Sigmoid colon (tissue), 6 donors: ENCODE measurements at regions not wholly inside any gene's neighbourhood (a gene's known extent, or its start where the extent isn't known, plus 50 kb on each side); places are given as distances from the start of the nearest gene placed in this dataset.

Experiments
- DNase-seq: peaks from one replicate; pipeline ENCODE4 v3.0.0-alpha.2; 2019
- H3K27ac ChIP-seq, 4 donors: fragments of 200-600 bp; sonication (generic); one replicate each; pipeline ENCODE4 v1.5.1; 2016 to 2019; ENCODE audit warnings: mild to moderate bottlenecking in 1 of 4
- H3K27me3 ChIP-seq, 3 donors: fragments of 200-600 bp; sonication (generic); one replicate each; pipeline ENCODE4 v1.5.1; 2019; ENCODE audit warnings: mild to moderate bottlenecking in 1 of 3
- H3K36me3 ChIP-seq, 4 donors: fragments of 200-600 bp; sonication (generic); one replicate each; pipeline ENCODE4 v1.5.1; 2016 to 2019
- H3K4me1 ChIP-seq, 4 donors: fragments of 200-600 bp; sonication (generic); one replicate each; pipeline ENCODE4 v1.5.1; 2017 to 2019
- H3K4me3 ChIP-seq, 4 donors: fragments of 200-600 bp; sonication (generic); one replicate each; pipeline ENCODE4 v1.5.1; 2017 to 2019; ENCODE audit warnings: mild to moderate bottlenecking in 2 of 4, moderate library complexity in 1 of 4
- H3K9me3 ChIP-seq, 4 donors: fragments of 200-600 bp in 3 of 4; sonication (generic) in 3 of 4; one replicate each; pipeline versions ENCODE4 v1.5.1 to v1.6.1; 2013 to 2019
- EP300 ChIP-seq, 4 donors: sonication (generic); formaldehyde crosslinking; IDR thresholded peaks; one replicate each; pipeline ENCODE4 v1.6.1; 2017; ENCODE audit warnings: antibody characterized with exemption in 4 of 4
- POLR2A ChIP-seq, 2 donors: fragments of 450-650 bp; IDR thresholded peaks; one replicate each; pipeline ENCODE4 v1.6.1; 2016; ENCODE audit warnings: antibody characterized with exemption in 2 of 2, mild to moderate bottlenecking in 2 of 2, moderate library complexity in 2 of 2
- POLR2AphosphoS5 ChIP-seq, 4 donors: sonication (generic); formaldehyde crosslinking; IDR thresholded peaks; one replicate each; pipeline ENCODE4 v1.6.1; 2017; ENCODE audit warnings: antibody characterized with exemption in 4 of 4
- WGBS, 2 donors: extraction: QIAGEN DNeasy Blood & Tissue Kit; methylation state at CpG; one replicate each; pipeline ENCODE4 v1.1.7; 2013; 5-methylcytosine and 5-hydroxymethylcytosine counted together
- intact Hi-C: fragments of 100-400 bp; cut with DNase I; formaldehyde crosslinking; loops from one replicate; pipeline ENCODE4 v1.15.1; 2023
- TF ChIP-seq, protein P1 (sequence below), 4 experiments: fragments of 450-650 bp in 3 of 4; fragments of 200-600 bp in 1 of 4; IDR thresholded peaks; one replicate each; pipeline ENCODE4 v1.5.1; 2016 to 2019; ENCODE audit warnings: antibody characterized with exemption in 4 of 4, mild to moderate bottlenecking in 3 of 4, moderate library complexity in 2 of 4
- donor health status: healthy with polysubstance abuse.
- donor health status: healthy.

DNA sequence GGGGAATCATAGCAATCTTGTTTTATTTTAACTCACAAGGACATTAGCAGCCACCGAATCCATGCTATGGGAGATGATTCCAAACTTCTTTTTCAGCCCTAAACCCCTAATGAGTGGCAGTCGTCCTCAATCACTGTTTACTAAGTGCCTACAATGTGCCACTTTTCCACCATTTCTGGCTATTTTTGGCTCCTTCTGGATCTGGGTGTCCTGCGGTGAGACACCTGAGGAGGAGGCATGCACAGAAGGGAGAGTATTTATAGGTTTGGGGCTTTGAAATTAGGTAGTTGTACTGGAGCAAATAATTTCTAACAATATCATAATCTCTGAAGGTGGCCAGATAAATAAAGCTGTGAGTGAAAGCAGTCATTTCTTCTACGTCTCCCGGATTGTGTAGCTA is 1125.6 kb downstream of the BCL11B start:
- WGBS, 2 donors = 78 to 86% methylated on average over 5 of the region's 5 CpGs
- Histone ChIP-seq H3K4me3 (no peak overlapping the region), H3K36me3 (no peaks in the 10 kb centered on the region), H3K9me3 (no peaks in the 10 kb centered on the region), H3K27me3 (no peaks in the 10 kb centered on the region), H3K4me1 (no peaks in the 10 kb centered on the region), H3K27ac (no peak overlapping the region)
- TF ChIP-seq POLR2AphosphoS5 (IDR thresholded peaks at IDR 0.05) = no peak
- TF ChIP-seq EP300 (IDR thresholded peaks at IDR 0.05) = no peak
- TF ChIP-seq, protein P1, sequence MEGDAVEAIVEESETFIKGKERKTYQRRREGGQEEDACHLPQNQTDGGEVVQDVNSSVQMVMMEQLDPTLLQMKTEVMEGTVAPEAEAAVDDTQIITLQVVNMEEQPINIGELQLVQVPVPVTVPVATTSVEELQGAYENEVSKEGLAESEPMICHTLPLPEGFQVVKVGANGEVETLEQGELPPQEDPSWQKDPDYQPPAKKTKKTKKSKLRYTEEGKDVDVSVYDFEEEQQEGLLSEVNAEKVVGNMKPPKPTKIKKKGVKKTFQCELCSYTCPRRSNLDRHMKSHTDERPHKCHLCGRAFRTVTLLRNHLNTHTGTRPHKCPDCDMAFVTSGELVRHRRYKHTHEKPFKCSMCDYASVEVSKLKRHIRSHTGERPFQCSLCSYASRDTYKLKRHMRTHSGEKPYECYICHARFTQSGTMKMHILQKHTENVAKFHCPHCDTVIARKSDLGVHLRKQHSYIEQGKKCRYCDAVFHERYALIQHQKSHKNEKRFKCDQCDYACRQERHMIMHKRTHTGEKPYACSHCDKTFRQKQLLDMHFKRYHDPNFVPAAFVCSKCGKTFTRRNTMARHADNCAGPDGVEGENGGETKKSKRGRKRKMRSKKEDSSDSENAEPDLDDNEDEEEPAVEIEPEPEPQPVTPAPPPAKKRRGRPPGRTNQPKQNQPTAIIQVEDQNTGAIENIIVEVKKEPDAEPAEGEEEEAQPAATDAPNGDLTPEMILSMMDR (IDR thresholded peaks at IDR 0.05) = no peak
- TF ChIP-seq POLR2A (IDR thresholded peaks at IDR 0.05) = no peak
- intact Hi-C loops = no loop called here
- no peak for DNase-seq

DNA sequence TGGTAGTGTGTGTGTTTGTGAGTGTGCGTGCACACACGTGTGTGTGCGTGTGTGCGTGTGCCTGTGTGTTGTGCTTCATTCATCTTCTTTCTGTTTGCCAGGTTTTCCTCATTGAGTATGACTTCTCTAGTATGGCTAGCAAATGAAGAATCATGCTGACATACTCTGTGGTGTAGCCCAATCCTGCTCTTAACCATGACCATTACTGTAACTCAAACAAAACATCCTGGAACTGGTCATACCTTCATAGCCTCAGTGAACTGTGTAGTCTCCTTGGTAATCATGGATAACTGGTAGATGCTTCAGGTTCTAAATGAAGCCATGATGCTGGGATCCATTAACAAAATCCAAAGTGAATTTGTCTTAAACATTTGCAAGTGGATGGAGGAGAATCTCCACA is 1117.7 kb downstream of the BCL11B start:
- no peaks in the 10 kb centered on the region for H3K9me3 ChIP-seq
- no peaks in the 10 kb centered on the region for H3K4me1 ChIP-seq
- intact Hi-C loops = no loop called here
- no peak for DNase-seq
- no peaks in the 10 kb centered on the region for H3K36me3 ChIP-seq
- 92 to 96% methylated on average over 4 of the region's 4 CpGs for WGBS, 2 donors
- TF ChIP-seq POLR2A (IDR thresholded peaks at IDR 0.05) (no peak), EP300 (IDR thresholded peaks at IDR 0.05) (no peak), POLR2AphosphoS5 (IDR thresholded peaks at IDR 0.05) (no peak)
- TF ChIP-seq, protein P1 (IDR thresholded peaks at IDR 0.05) = no peak
- H3K27me3 ChIP-seq = peaks cover 0 to 6% (median 0%) of the 10 kb centered on the region in 3 donors
- no peak overlapping the region for H3K4me3 ChIP-seq
- no peak overlapping the region for H3K27ac ChIP-seq

DNA sequence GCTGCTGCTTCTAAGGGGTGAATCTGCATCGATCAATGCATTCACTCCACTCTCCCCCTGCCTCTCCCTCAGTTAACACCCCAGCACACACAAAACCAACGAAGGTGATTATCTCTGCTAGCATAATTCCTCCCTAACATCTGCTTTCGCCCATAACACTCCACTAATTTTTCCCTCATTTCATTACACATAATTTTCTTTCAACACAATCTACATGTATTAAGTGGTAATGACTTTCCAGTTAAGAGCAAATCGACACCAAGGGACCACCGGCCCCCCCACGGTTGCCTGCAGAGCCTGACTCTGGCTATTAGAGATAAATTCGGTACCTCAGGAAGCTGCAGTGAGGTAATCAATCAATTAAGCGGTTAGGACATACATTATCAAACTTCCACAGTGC is 1115.6 kb downstream of the BCL11B start:
- no peak overlapping the region for H3K4me3 ChIP-seq
- no peaks in the 10 kb centered on the region for H3K4me1 ChIP-seq
- TF ChIP-seq, protein P1 (IDR thresholded peaks at IDR 0.05) = no peak
- TF ChIP-seq EP300 (IDR thresholded peaks at IDR 0.05) (no peak), POLR2A (IDR thresholded peaks at IDR 0.05) (no peak), POLR2AphosphoS5 (IDR thresholded peaks at IDR 0.05) (no peak)
- H3K27me3 ChIP-seq = peaks cover 0 to 6% (median 0%) of the 10 kb centered on the region in 3 donors
- no peaks in the 10 kb centered on the region for H3K9me3 ChIP-seq
- no peak for DNase-seq
- H3K36me3 ChIP-seq = no peaks in the 10 kb centered on the region
- intact Hi-C loops = no loop called here
- H3K27ac ChIP-seq = no peak overlapping the region
- WGBS, 2 donors = 58 to 71% methylated on average over 8 of the region's 8 CpGs

DNA sequence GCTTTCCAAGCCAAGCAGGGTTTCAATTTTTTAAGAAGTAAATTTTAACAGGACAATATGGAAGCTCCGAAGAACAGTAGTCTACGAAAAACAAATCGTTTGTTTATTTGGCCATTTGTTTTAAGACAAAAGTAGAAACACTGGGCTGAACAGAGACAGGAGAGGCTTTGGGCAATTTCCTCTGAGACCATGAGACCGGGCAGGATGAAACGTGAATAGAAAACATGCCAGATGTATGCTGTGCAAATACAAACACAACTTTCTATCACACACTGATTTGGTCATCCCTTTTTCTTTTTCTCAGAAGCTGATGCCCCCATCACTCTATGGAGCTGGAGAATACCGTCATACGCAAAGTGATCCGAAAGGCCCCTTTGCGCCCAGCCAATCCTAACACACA is 1111.1 kb downstream of the BCL11B start:
- H3K27me3 ChIP-seq = peaks cover 5 to 30% (median 5%) of the 10 kb centered on the region in 3 donors
- intact Hi-C loops = no loop called here
- H3K27ac ChIP-seq = no peak overlapping the region
- H3K9me3 ChIP-seq = no peaks in the 10 kb centered on the region
- WGBS, 2 donors = 72 to 74% methylated on average over 9 of the region's 9 CpGs
- H3K4me3 ChIP-seq = no peak overlapping the region
- H3K4me1 ChIP-seq = no peaks in the 10 kb centered on the region
- H3K36me3 ChIP-seq = no peaks in the 10 kb centered on the region
- TF ChIP-seq POLR2A (IDR thresholded peaks at IDR 0.05) = no peak
- no peak for TF ChIP-seq POLR2AphosphoS5 (IDR thresholded peaks at IDR 0.05)
- TF ChIP-seq, protein P1 (IDR thresholded peaks at IDR 0.05) = no peak
- no peak for TF ChIP-seq EP300 (IDR thresholded peaks at IDR 0.05)
- no peak for DNase-seq

DNA sequence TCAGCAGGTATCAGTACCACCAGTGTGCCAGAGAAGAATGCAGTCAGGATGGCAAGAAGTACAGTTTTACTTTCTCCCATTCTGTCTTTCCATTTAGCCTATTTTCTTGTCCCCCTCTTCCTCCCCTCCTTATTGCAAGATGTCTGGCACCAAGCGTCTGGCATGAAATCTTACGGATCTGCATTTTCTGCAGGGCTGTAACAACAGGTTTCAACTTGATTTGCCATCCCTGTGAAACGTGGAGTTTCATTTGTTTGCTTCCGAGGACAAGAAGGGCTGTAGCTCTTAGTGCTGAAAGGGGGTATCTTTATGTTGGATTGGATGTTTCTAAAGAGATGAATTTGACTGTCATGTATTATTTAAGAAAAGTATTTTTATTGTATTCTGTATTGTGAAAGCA is 1110.6 kb downstream of the BCL11B start:
- no peak for DNase-seq
- no peak overlapping the region for H3K4me3 ChIP-seq
- H3K4me1 ChIP-seq = no peaks in the 10 kb centered on the region
- no peaks in the 10 kb centered on the region for H3K36me3 ChIP-seq
- 45 to 61% methylated on average over 4 of the region's 4 CpGs for WGBS, 2 donors
- no peak for TF ChIP-seq POLR2A (IDR thresholded peaks at IDR 0.05)
- no peak for TF ChIP-seq EP300 (IDR thresholded peaks at IDR 0.05)
- TF ChIP-seq, protein P1 (IDR thresholded peaks at IDR 0.05) = no peak
- no peak for TF ChIP-seq POLR2AphosphoS5 (IDR thresholded peaks at IDR 0.05)
- H3K27me3 ChIP-seq = peaks cover 5 to 29% (median 5%) of the 10 kb centered on the region in 3 donors
- no peak overlapping the region for H3K27ac ChIP-seq
- no peaks in the 10 kb centered on the region for H3K9me3 ChIP-seq
- intact Hi-C loops = no loop called here
